HepG2 (cell line): ENCODE measurements at regions not wholly inside any gene's neighbourhood (a gene's known extent, or its start where the extent isn't known, plus 50 kb on each side); places are given as distances from the start of the nearest gene placed in this dataset.

Experiments used
- ATAC-seq: fragments of 200-7000 bp; cut with Tn5 transposase; 3 replicates; pipeline ENCODE4 v1.9.1; 2020; ENCODE audit warnings: mild to moderate bottlenecking, moderate library complexity
- BruUV-seq: library from RNA; stranded (reverse); fragments of 400-500 nt; replicated peaks from 2 replicates; lab custom pipeline; 2021; lab: Mats Ljungman, UMichigan
- CTCF ChIA-PET: fragments of 300-600 bp; formaldehyde crosslinking; extraction: SDS; loops from one replicate; lab custom pipeline; 2021; ENCODE audit warnings: low total read pairs, inconsistent platforms, low intra/inter-chr PET ratio; lab: Yijun Ruan, JAX
- POLR2A ChIA-PET: fragments of 350-600 bp; sonication (Branson Sonifier 250); formaldehyde crosslinking; loops from one replicate; lab custom pipeline; 2020; ENCODE audit warnings: antibody characterized with exemption, inconsistent platforms; lab: Yijun Ruan, JAX
- DNase-seq: peaks from one replicate; pipeline ENCODE4 v3.0.0-alpha.2; 2015; ENCODE audit warnings: low spot score
- FAIRE-seq: peaks from 3 replicates; lab custom pipeline; 2011; peaks lifted over from hg19 to GRCh38; lab: Jason Lieb, UNC
- H2AFZ ChIP-seq: one replicate; pipeline ENCODE4 v1.6.1; 2011; ENCODE audit warnings: low read length, inconsistent platforms
- H3K27ac ChIP-seq: fragments of 300-600 bp; 3 replicates; pipeline ENCODE4 v1.8.0; 2011; ENCODE audit warnings: mixed run types, mild to moderate bottlenecking, mixed read lengths, low read length, inconsistent platforms; ENCODE audit not compliant: insufficient read depth; ENCODE audit errors: extremely low read length
- H3K27me3 ChIP-seq, 2 experiments: fragments of 200-600 bp in 1 of 2; 2 replicates in 1 of 2; 3 replicates in 1 of 2; pipeline versions ENCODE4 v1.6.0 to v1.8.0; 2011; ENCODE audit warnings: low read length in 2 of 2, mild to moderate bottlenecking in 2 of 2, moderate library complexity in 2 of 2, inconsistent platforms in 1 of 2; ENCODE audit not compliant: insufficient read depth in 2 of 2, control insufficient read depth in 1 of 2
- H3K36me3 ChIP-seq, 2 experiments: fragments of 200-600 bp in 1 of 2; replicated peaks in 1 of 2; 2 replicates in 1 of 2; 3 replicates in 1 of 2; pipeline versions ENCODE4 v1.5.1 to v1.8.0; 2011; ENCODE audit warnings: low read length in 2 of 2, inconsistent platforms in 1 of 2; ENCODE audit not compliant: insufficient read depth in 2 of 2, control insufficient read depth in 1 of 2
- H3K4me1 ChIP-seq: 2 replicates; pipeline ENCODE4 v1.5.1; 2012; ENCODE audit warnings: low read length, inconsistent platforms; ENCODE audit not compliant: insufficient read depth
- H3K4me2 ChIP-seq: 2 replicates; pipeline ENCODE4 v1.6.0; 2011; ENCODE audit warnings: low read depth, low read length, inconsistent platforms
- H3K4me3 ChIP-seq, 3 experiments: fragments of 200-600 bp in 1 of 3; sonication (generic), shearing (Covaris generic) in 1 of 3; replicated peaks in 1 of 3; 2 replicates each; pipeline ENCODE4 v1.5.1; 2011 to 2016; ENCODE audit warnings: low read length in 3 of 3, inconsistent platforms in 2 of 3, low read depth in 2 of 3, mild to moderate bottlenecking in 2 of 3, control low read depth in 1 of 3, mixed read lengths in 1 of 3; ENCODE audit not compliant: insufficient read depth in 1 of 3
- H3K79me2 ChIP-seq: one replicate; pipeline ENCODE4 v1.6.1; 2011; ENCODE audit warnings: low read length, inconsistent platforms; ENCODE audit not compliant: insufficient read depth
- H3K9ac ChIP-seq: 2 replicates; pipeline ENCODE4 v1.6.0; 2011; ENCODE audit warnings: mild to moderate bottlenecking, low read depth, low read length, inconsistent platforms; ENCODE audit not compliant: insufficient read depth
- H3K9me3 ChIP-seq: 2 replicates; pipeline ENCODE4 v1.5.1; 2012; ENCODE audit warnings: mild to moderate bottlenecking, low read length
- H4K20me1 ChIP-seq: 2 replicates; pipeline ENCODE4 v1.6.0; 2011; ENCODE audit warnings: inconsistent platforms, mild to moderate bottlenecking, low read length, moderate library complexity; ENCODE audit not compliant: insufficient read depth
- ADNP ChIP-seq: sonication (generic); formaldehyde crosslinking; IDR thresholded peaks from 2 replicates; pipeline ENCODE4 v1.4.0; 2020; ENCODE audit warnings: missing genetic modification reagents
- MLLT10 ChIP-seq: sonication (generic); formaldehyde crosslinking; IDR thresholded peaks from 2 replicates; pipeline ENCODE4 v1.4.0; 2020; ENCODE audit warnings: missing genetic modification reagents
- ZNF225 ChIP-seq: sonication (generic); formaldehyde crosslinking; IDR thresholded peaks from 2 replicates; pipeline ENCODE4 v1.4.0; 2020; ENCODE audit warnings: mild to moderate bottlenecking, missing genetic modification reagents
- ZSCAN21 ChIP-seq: sonication (generic); formaldehyde crosslinking; IDR thresholded peaks from 2 replicates; pipeline ENCODE4 v1.8.0; 2022; ENCODE audit warnings: mild to moderate bottlenecking, missing genetic modification reagents, moderate library complexity, borderline replicate concordance
- ZSCAN30 ChIP-seq: sonication (generic); formaldehyde crosslinking; IDR thresholded peaks from 2 replicates; pipeline ENCODE4 v1.5.0; 2020; ENCODE audit warnings: mild to moderate bottlenecking, missing genetic modification reagents
- WGBS: methylation state at CpG from one replicate; pipeline ENCODE4 v1.1.6; 2017; ENCODE audit warnings: low lambda C conversion rate; 5-methylcytosine and 5-hydroxymethylcytosine counted together
- in situ Hi-C: cut with HindIII; loops from 2 replicates; pipeline ENCODE4 v1.10.0; 2017; ENCODE audit warnings: low pct_unique_long_range_greater_than_20kb; ENCODE audit not compliant: extremely low pct_ligation_motif_present
- intact Hi-C: fragments of 100-400 bp; cut with micrococcal nuclease; formaldehyde crosslinking; loops from one replicate; pipeline ENCODE4 v1.10.0; 2022; ENCODE audit not compliant: unreplicated experiment
- TF ChIP-seq, protein P1 (sequence below): sonication (generic); formaldehyde crosslinking; IDR thresholded peaks from 2 replicates; pipeline ENCODE4 v1.5.1; 2020; ENCODE audit warnings: missing genetic modification reagents, mild to moderate bottlenecking, borderline replicate concordance
- TF ChIP-seq, protein P2 (sequence below): sonication (generic); formaldehyde crosslinking; IDR thresholded peaks from 2 replicates; pipeline ENCODE4 v1.8.1; 2023; ENCODE audit warnings: mild to moderate bottlenecking, missing genetic modification reagents

DNA sequence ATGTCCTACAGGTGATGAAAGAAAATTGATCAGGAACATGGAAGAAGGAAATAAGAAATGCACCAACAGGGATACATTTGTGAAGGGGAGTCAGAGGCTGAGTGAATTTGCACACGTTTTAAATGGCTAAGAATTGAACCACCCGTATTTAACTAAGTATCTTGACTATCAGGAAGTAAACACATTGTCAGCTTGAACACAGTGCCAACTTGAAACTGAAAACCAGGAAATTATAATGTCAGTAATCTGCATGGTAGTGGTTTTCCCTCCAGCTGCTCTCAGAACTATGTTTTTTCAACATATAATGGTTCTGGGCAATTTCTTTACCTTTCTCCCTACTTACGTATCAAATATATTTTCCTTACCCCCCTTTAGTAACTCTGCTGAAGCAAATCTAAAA is 366.5 kb upstream of the POU3F2 start (continued):
- TF ChIP-seq, protein P1, sequence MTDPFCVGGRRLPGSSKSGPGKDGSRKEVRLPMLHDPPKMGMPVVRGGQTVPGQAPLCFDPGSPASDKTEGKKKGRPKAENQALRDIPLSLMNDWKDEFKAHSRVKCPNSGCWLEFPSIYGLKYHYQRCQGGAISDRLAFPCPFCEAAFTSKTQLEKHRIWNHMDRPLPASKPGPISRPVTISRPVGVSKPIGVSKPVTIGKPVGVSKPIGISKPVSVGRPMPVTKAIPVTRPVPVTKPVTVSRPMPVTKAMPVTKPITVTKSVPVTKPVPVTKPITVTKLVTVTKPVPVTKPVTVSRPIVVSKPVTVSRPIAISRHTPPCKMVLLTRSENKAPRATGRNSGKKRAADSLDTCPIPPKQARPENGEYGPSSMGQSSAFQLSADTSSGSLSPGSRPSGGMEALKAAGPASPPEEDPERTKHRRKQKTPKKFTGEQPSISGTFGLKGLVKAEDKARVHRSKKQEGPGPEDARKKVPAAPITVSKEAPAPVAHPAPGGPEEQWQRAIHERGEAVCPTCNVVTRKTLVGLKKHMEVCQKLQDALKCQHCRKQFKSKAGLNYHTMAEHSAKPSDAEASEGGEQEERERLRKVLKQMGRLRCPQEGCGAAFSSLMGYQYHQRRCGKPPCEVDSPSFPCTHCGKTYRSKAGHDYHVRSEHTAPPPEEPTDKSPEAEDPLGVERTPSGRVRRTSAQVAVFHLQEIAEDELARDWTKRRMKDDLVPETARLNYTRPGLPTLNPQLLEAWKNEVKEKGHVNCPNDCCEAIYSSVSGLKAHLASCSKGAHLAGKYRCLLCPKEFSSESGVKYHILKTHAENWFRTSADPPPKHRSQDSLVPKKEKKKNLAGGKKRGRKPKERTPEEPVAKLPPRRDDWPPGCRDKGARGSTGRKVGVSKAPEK (CRISPR knock-in tag) = no peak
- TF ChIP-seq, protein P2, sequence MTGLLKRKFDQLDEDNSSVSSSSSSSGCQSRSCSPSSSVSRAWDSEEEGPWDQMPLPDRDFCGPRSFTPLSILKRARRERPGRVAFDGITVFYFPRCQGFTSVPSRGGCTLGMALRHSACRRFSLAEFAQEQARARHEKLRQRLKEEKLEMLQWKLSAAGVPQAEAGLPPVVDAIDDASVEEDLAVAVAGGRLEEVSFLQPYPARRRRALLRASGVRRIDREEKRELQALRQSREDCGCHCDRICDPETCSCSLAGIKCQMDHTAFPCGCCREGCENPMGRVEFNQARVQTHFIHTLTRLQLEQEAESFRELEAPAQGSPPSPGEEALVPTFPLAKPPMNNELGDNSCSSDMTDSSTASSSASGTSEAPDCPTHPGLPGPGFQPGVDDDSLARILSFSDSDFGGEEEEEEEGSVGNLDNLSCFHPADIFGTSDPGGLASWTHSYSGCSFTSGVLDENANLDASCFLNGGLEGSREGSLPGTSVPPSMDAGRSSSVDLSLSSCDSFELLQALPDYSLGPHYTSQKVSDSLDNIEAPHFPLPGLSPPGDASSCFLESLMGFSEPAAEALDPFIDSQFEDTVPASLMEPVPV = no peak
- TF ChIP-seq ADNP = no peak

DNA sequence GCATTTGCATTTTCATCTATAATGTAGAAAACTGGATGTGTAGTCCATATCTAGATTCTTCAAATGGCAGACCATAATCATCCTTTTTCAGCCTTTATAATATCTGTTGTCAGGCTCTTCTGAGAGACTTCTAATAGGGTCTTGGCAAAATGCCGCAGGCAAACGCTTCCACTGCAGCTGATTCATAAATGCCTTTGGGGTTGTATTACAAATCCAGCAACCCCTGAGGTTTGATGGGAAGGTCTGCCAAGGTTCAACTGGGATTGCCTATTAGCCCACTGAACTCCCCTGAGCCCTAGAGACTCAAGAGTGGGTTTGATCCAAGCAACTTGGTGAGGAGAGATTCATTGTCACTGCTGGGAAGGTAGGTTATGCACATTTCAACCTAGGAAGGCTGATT is 365.2 kb upstream of the POU3F2 start:
- Histone ChIP-seq H3K9me3 (no peaks in the 10 kb centered on the region), H4K20me1 (no peaks in the 10 kb centered on the region), H3K4me3 (no peak overlapping the region), H3K27ac (no peak overlapping the region), H2AFZ (no peak overlapping the region), H3K4me1 (no peaks in the 10 kb centered on the region), H3K9ac (no peak overlapping the region), H3K27me3 (no peaks in the 10 kb centered on the region)
- ATAC-seq = no peak
- in situ Hi-C loops = no loop called here
- no peak for DNase-seq
- intact Hi-C loops = no loop called here
- no TSS peak for BruUV-seq
- 0% methylated on average over 2 of the region's 2 CpGs for WGBS
- CTCF ChIA-PET = no interaction called here
- POLR2A ChIA-PET = no interaction called here
- TF ChIP-seq ZSCAN30 (CRISPR knock-in tag) = no peak
- TF ChIP-seq ZNF225 = no peak
- TF ChIP-seq ZSCAN21 (CRISPR knock-in tag) = no peak
- no peak for TF ChIP-seq MLLT10 (CRISPR knock-in tag)
- TF ChIP-seq, all 625 proteins: peak for 0
- H3K4me2 ChIP-seq = no peak overlapping the region
- H3K36me3 ChIP-seq = no peaks in the 10 kb centered on the region
- no peak for FAIRE-seq
- H3K79me2 ChIP-seq = no peaks in the 10 kb centered on the region
